HG03378 (cell line): ENCODE measurements at regions not wholly inside any gene's neighbourhood (a gene's known extent, or its start where the extent isn't known, plus 50 kb on each side); places are given as distances from the start of the nearest gene placed in this dataset.
"Not testable (repeated sequence)": the region's sequence is repeated elsewhere in the genome, so short reads cannot be mapped to it uniquely, and the experiment has no call there.

Experiments used
- ATAC-seq: cut with Tn5 transposase; IDR thresholded peaks from one replicate; pipeline ENCODE4 v1.9.1; 2021; ENCODE audit warnings: mild to moderate bottlenecking, moderate library complexity; ENCODE audit not compliant: unreplicated experiment

- no peak for ATAC-seq
Measured at GRCh38 chr2:125185691-125186270, 1160.7 kb downstream of the CNTNAP5 start.

- no peak for ATAC-seq
Measured at GRCh38 chr2:125207431-125207830, 1182.3 kb downstream of the CNTNAP5 start.

- no peak for ATAC-seq
Measured at GRCh38 chr2:125216321-125216720, 1191.2 kb downstream of the CNTNAP5 start.

DNA sequence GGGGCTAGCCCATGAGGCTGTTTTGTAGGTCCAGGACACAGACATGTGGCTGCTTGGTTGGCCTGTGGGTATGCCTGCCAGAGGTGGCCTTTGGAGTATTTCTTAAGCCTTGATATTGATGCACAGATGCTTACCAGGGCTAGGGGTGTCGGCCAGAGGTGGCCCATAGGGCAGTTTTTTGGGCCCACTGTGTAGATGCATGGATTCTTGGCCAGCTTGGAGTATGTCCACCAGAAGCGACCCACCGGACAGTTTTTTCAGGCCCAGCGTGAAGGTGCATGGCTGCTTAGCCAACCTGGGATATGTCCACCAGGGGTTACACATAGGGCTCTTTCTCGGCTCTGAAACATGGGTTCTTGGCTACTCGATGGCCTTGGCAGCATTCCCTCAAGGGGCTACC lies 1199.1 kb downstream of the CNTNAP5 start:
- no peak for ATAC-seq

- ATAC-seq, result no peak
Measured at GRCh38 chr2:125224830-125225229, 1199.7 kb downstream of the CNTNAP5 start.

- ATAC-seq, result no peak
Measured at GRCh38 chr2:125227843-125228392, 1202.8 kb downstream of the CNTNAP5 start.

DNA sequence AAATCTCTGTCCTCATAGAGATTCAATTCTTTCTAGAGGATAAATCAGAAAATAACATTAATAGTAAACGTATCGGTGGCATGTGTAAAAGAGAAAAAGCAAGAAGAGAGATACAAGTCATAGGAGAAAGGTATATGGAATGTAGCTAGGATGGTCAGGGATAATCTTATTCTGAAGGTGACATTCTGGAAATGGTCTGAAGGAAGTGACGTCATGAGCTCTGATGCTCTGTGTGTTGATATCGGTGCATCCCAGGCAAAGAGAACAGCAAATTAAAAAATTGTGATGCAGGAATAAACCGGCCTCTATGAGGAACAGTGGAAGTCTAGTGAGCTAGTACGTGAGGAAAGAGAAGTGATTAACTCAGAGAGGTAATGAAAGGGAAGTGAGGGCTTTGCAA lies 1215.8 kb downstream of the CNTNAP5 start:
- no peak for ATAC-seq

- ATAC-seq, result no peak
Measured at GRCh38 chr2:125243074-125243473, 1218.0 kb downstream of the CNTNAP5 start.

DNA sequence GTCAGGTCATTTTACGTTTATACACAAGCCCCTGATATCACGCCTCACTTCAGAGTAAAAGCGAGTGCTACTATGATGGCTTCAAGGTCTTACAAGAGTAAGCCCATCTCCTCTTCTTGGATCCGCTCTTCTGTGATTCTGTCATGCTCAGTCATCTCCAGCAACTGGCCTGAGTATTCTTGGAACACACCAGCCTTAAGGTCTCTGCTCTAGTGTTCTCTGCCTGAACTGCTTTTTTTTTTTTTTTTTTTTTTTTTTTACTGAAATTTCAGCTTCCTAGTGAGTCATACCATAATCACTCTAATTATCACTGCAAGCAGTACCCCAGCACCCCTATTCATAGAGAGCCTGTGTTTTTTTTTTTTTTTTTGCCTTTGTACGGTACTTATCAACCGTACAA lies 1228.9 kb downstream of the CNTNAP5 start:
- no peak for ATAC-seq

DNA sequence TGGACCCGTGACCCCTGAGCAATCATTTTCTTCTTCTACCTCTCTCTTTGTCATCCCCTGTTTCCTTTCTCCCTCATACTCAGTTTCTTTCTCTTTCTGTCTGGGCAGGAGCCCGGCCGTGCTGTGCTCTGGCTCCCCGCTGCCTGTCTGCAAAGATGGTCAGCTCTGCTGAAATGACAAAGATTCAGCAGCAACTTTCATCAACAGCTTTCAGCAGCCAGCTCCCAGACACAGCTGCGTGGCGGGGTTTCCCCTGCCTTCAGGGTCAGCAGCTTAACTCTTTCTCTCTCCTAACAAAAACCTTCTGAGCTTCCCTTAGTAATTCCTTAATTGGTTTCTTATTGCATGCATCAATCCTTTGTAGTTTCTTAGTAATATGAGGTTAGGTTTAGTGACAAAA lies 1234.4 kb downstream of the CNTNAP5 start:
- no peak for ATAC-seq

DNA sequence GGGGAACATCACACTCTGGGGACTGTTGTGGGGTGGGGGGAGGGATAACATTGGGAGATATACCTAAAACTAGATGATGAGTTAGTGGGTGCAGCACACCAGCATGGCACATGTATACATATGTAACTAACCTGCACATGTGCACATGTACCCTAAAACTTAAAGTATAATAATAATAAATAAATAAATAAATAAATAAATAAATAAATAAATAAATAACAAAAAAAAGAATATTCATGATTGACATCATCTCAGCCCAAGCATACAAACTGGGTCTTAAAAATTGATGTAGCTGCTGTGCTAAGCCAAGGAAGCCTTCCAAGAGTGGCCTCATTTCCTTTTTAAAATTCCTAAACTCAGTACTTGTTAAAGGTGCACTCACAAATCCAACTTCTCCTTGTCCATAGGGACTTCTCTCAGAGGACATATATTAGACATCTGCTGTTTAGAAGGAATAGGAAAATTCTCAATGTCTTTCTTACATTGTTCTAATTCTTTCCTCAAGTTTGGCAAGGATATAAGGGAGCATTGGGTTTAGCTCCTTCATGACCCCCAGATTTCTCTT lies 1235.4 kb downstream of the CNTNAP5 start:
- not testable (repeated sequence) for ATAC-seq

DNA sequence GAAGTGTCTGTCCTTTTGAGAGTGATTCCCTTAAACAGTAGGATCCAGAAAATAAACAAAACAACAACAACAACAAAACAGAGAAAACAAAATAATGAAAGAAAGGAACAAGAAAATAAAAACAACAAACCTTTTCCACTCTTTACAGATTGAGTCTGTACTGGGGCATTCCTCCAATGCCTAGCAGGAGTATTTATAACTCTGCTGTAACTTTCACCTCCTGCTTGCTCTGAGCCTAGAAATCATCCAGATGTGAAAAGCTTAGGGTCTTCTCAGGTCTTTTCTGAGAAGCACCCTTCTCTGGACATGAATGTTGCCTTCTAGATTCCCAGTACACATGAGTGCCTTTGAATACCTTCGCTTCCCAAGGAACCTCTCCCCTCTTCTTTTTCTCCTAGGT lies 1239.4 kb downstream of the CNTNAP5 start:
- ATAC-seq, result no peak

DNA sequence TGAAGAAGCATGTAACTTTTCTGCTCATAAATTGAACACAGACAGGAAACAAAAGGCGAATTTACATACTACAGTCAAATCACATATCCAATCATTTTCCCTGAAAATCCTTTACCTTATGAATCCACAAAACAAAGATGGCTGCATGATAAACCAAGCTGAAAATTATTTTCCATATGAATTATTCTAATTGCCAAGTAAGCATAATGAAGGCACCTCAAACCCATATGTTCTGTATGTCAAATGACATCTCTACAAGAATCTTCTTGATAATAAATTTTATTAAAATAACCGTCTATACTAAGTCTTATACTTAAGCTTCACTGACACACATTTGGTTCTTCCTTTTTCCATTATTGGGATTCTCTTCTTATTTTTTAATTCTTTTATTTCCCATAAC lies 1242.6 kb downstream of the CNTNAP5 start:
- no peak for ATAC-seq

DNA sequence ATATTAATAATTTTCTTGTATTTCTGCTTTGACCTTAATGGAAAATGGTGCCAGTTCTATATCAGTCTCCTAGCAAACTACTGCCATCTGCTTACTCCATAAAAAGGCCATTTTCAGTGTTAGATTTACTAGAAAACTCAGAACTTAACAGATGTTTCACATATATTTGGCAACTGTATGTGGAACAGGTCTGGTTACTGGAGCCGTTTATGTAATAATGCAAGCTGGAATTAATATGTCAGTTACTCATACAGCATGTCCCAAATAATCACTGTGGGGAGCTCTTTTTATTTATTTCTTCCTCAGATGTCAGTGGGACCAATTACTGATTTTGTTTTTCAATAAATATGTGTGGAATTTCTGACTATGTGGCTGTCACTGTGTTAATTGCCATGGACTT lies 1247.6 kb downstream of the CNTNAP5 start:
- ATAC-seq, result no peak

DNA sequence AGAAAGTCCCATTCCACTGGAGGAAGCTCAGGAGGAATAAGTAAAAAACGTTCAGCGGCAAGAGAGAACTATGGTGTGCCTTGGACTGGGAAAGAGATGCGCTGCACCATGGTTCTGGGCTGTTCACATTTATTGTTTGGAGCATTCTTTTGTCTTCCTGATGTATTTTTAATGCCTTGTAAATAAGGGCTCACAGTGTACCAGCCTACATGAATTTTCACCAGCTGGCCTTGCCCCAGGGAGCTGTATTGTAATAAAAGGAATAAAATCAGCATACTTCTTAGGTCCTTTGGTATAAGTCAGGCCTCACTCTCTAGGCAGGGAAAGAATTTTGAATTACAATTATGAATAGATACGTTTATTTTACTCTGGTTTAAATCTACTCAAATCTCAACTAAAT lies 1249.6 kb downstream of the CNTNAP5 start:
- no peak for ATAC-seq

GRCh38 chr2:125280265-125280664 lies 1255.2 kb downstream of the CNTNAP5 start:
- ATAC-seq, result no peak

DNA sequence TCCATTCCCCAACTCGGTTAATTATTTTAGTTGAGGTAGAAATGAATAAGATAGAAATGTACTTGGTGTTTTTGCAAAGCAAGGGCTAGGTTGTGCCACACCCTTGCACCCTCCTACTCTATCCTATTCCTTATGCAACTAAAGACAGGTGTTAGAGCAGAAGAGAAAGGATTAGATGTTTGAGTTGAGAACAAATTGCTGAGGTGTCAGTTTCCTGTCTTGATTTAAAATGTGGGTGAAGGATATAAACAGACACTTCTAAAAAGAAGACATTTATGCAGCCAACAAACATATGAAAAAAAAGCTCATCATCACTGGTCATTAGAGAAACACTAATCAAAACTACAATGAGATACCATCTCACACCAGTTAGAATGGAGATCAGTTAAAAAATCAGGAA lies 1256.2 kb downstream of the CNTNAP5 start:
- ATAC-seq, result no peak

- no peak for ATAC-seq
Measured at GRCh38 chr2:125296742-125297141, 1271.7 kb downstream of the CNTNAP5 start.

DNA sequence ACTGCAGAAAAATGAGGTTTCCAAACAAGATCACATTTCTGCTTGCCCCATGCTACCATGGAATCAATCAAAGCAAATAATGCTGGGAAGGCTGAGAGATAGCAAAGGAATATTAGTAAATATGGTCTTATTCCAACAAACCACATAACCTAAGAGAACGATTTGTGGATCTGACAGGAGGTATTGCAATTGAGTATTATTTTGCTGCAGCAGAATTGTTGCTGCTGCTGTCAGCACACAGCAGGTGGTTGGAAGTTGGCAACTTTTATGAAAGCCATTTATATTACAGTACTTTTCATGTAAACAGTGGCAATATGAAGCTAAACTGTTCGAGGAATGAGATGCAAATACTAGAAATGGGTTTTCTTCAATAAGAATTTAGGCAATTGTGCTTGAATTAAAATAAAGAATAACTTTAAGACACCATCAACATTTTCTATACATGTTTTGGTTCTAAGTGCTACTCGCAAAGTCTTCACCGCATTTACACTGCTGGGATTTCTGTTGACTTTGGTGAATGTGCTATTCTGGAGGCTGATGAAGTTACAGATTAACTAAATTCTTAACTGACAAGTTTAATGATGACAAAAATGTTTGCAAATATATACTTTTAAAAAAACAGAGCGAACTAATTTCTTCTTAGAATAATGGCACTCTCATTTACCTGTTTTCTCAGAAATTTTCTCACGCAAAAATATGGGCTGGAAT lies 1285.7 kb downstream of the CNTNAP5 start:
- no peak for ATAC-seq

DNA sequence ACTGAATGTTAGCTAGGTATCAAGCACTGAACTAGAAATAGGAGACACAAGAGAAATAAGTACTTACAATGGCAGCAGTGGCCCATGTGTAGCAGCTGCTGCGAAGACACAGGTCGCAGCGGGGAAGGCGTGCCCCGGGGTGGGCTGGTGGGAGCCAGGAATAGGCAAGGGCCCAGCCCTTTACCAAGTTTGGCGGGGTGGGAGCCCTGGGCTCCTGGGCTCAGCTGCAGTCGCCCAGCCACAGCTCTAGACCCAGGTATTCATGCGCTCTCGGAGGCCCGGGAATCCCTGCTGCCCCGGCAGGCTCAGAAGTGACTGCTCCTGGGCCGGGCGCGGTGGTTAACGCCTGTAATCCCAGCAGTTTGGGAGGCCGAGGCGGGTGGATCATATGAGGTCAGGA lies 1287.3 kb downstream of the CNTNAP5 start:
- ATAC-seq, result no peak

DNA sequence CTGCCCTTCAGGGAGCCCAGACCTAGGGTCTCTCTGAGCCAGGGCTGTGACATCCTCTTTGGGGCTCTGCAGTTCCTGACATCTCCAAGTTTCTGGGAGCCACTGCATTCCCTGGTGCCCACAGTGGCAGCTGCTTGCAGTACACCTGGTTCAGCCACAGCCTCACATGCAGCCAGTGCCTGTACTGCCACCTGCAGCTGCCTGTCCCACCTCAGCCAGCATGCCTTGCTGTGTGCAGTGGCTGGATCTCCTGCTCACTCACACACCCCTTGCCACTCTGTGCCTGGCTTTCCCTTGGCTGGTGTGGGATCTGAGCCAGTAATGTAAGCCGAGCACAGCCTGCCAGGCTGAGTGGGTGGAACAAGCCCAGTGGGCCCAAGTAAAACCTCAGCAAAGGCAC lies 1288.7 kb downstream of the CNTNAP5 start:
- no peak for ATAC-seq

- no peak for ATAC-seq
Measured at GRCh38 chr2:125318740-125319139, 1293.7 kb downstream of the CNTNAP5 start.
